Nephron (organoid): ENCODE measurements at regions not wholly inside any gene's neighbourhood (a gene's known extent, or its start where the extent isn't known, plus 50 kb on each side); places are given as distances from the start of the nearest gene placed in this dataset.
"Not testable (repeated sequence)": the region's sequence is repeated elsewhere in the genome, so short reads cannot be mapped to it uniquely, and the experiment has no call there.

Experiments used
- H3K27ac Mint-ChIP-seq, 3 experiments: 2 replicates each; pipeline ENCODE4 v1.8.0; 2020; ENCODE audit warnings: mixed read lengths in 3 of 3, mild to moderate bottlenecking in 2 of 3, moderate library complexity in 1 of 3
- H3K27me3 Mint-ChIP-seq: 2 replicates; pipeline ENCODE4 v1.8.0; 2021; ENCODE audit warnings: low read depth, mild to moderate bottlenecking, moderate library complexity, mixed read lengths
- H3K36me3 Mint-ChIP-seq: 2 replicates; pipeline ENCODE4 v1.8.0; 2020; ENCODE audit warnings: low read depth, mixed read lengths
- H3K4me1 Mint-ChIP-seq: 2 replicates; pipeline ENCODE4 v1.8.0; 2020; ENCODE audit warnings: mixed read lengths
- H3K4me3 Mint-ChIP-seq, 3 experiments: 2 replicates each; pipeline ENCODE4 v1.8.0; 2020; ENCODE audit warnings: mild to moderate bottlenecking in 3 of 3, mixed read lengths in 3 of 3, moderate library complexity in 2 of 3
- H3K9me3 Mint-ChIP-seq: 2 replicates; pipeline ENCODE4 v1.8.0; 2020; ENCODE audit warnings: mixed read lengths
- CTCF ChIP-seq, 3 experiments: fragments of 200-600 bp; sonication (generic); IDR thresholded peaks; one replicate each; pipeline ENCODE4 v1.5.0; 2021; ENCODE audit warnings: antibody characterized with exemption in 3 of 3; ENCODE audit not compliant: unreplicated experiment in 3 of 3

DNA sequence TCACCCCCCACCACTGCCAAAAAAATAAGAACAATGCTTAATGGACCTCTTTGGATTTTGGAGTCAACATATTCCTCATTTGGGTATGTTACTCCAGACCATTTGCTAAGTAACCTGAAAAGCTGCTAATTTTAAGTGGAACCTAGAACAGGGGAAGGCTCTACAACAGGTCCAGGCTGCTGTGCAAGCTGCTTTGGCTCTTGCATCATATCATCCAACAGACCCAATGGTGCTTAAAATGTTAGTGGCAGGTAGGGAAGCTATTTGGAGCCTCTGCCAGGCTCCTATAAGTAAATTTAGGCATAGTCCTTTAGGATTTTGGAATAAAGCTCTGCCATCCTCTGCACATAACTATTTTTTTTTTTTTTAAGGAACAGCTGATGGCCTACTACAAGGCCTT lies 132.2 kb upstream of the PMCH start:
- TF ChIP-seq CTCF (IDR thresholded peaks at IDR 0.05; ENCODE audit: unreplicated experiment in 3 of 3): no peak
- Mint-ChIP-seq H3K27ac (no peak overlapping the region), H3K4me1 (no peaks in the 10 kb centered on the region), H3K36me3 (no peaks in the 10 kb centered on the region), H3K4me3 (no peak overlapping the region), H3K27me3 (no peaks in the 10 kb centered on the region), H3K9me3 (peaks cover 4% of the 10 kb centered on the region)

DNA sequence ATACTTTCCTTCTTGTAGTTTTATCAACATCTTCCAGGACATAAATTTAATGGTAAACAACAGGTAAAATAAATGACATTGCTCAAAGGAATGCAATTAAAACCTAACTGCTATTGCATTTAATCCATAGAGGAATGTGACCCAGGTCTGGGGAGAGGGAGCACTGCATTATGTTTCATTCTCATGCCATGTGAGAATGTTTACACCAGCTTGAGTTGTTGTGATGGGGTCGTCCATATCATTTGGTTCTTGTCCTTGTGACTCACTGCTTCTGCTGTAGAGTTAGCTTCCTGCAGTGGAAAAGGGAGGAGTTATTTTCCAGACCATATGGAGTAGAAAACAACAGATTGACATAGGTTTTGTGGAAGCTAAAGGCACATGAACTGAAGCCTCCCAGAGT lies 129.3 kb upstream of the PMCH start:
- H3K9me3 Mint-ChIP-seq: no peaks in the 10 kb centered on the region
- no peaks in the 10 kb centered on the region for H3K27me3 Mint-ChIP-seq
- no peak overlapping the region for H3K4me3 Mint-ChIP-seq
- TF ChIP-seq CTCF (IDR thresholded peaks at IDR 0.05; ENCODE audit: unreplicated experiment in 3 of 3): no peak
- no peaks in the 10 kb centered on the region for H3K4me1 Mint-ChIP-seq
- no peaks in the 10 kb centered on the region for H3K36me3 Mint-ChIP-seq
- no peak overlapping the region for H3K27ac Mint-ChIP-seq

- H3K27me3 Mint-ChIP-seq, H3K4me1 Mint-ChIP-seq, H3K36me3 Mint-ChIP-seq, H3K4me3 Mint-ChIP-seq, H3K9me3 Mint-ChIP-seq, H3K27ac Mint-ChIP-seq: not testable (repeated sequence)
Measured at GRCh38 chr12:102325108-102325507, 127.5 kb upstream of the PMCH start.

GRCh38 chr12:102323799-102324198 lies 126.2 kb upstream of the PMCH start:
- no peak for TF ChIP-seq CTCF (IDR thresholded peaks at IDR 0.05; ENCODE audit: unreplicated experiment in 3 of 3)
- Mint-ChIP-seq H3K4me1 (no peaks in the 10 kb centered on the region), H3K4me3 (no peak overlapping the region), H3K27me3 (no peaks in the 10 kb centered on the region), H3K9me3 (peaks cover 2% of the 10 kb centered on the region), H3K27ac (no peak overlapping the region), H3K36me3 (no peaks in the 10 kb centered on the region)

GRCh38 chr12:102322254-102322653 lies 124.6 kb upstream of the PMCH start:
- Mint-ChIP-seq H3K4me3 (no peak overlapping the region), H3K36me3 (no peaks in the 10 kb centered on the region), H3K9me3 (peaks cover 2% of the 10 kb centered on the region), H3K27me3 (no peaks in the 10 kb centered on the region), H3K27ac (no peak overlapping the region), H3K4me1 (no peaks in the 10 kb centered on the region)
- no peak for TF ChIP-seq CTCF (IDR thresholded peaks at IDR 0.05; ENCODE audit: unreplicated experiment in 3 of 3)

GRCh38 chr12:102321305-102322082 lies 123.9 kb upstream of the PMCH start:
- Mint-ChIP-seq H3K4me1 (no peaks in the 10 kb centered on the region), H3K36me3 (no peaks in the 10 kb centered on the region), H3K27me3 (no peaks in the 10 kb centered on the region), H3K4me3 (no peak overlapping the region), H3K9me3 (peaks cover 2% of the 10 kb centered on the region), H3K27ac (no peak overlapping the region)
- TF ChIP-seq CTCF (IDR thresholded peaks at IDR 0.05; ENCODE audit: unreplicated experiment in 3 of 3): no peak
